GM10266 (cell line): ENCODE measurements at regions not wholly inside any gene's neighbourhood (a gene's known extent, or its start where the extent isn't known, plus 50 kb on each side); places are given as distances from the start of the nearest gene placed in this dataset.

ENCODE experiments used
- DNase-seq: peaks from one replicate; pipeline ENCODE4 v3.0.0; 2012; ENCODE audit errors: extremely low spot score
- TF ChIP-seq, protein P1 (sequence below): IDR thresholded peaks from 2 replicates; pipeline ENCODE4 v1.5.1; 2012; ENCODE audit warnings: mild to moderate bottlenecking, low read depth; ENCODE audit not compliant: control insufficient read depth, insufficient read depth; ENCODE audit errors: missing control alignments

DNA sequence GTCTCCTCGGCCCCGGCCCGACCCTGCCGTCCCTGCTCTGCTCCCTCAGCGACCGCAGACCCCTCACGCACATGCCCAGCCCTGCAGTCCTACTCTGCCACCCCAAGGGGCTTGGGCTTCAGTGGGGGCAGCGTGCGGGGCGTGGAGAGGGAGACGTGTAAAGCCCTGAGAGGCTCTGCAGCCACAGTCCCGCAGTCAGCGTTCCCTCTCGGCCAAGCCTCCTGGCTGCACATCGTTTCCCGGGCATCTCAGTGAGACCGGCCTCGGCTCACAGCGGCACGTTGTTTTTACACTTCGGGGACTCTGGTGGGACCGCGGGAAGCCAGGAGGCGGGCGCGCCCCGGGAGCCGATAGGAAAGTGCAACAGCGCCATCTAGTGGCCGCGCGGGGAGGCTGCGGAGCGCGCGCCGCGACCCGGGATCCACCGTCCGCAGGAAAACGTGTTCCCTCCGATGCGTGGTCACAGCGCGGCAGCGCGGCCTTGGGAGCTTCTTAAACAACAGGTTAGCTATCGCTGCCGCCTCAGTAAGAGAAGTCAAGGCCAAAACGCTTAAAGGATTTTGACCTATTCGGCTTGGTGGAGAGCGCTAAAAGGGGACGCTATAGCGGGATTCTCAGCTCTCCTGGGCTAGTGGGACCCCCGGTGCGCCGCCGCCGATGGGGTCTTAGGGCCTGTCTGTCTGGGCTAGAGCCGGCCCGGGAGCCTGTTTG, 226.8 kb upstream of the IGF1R start:
- TF ChIP-seq, protein P1, sequence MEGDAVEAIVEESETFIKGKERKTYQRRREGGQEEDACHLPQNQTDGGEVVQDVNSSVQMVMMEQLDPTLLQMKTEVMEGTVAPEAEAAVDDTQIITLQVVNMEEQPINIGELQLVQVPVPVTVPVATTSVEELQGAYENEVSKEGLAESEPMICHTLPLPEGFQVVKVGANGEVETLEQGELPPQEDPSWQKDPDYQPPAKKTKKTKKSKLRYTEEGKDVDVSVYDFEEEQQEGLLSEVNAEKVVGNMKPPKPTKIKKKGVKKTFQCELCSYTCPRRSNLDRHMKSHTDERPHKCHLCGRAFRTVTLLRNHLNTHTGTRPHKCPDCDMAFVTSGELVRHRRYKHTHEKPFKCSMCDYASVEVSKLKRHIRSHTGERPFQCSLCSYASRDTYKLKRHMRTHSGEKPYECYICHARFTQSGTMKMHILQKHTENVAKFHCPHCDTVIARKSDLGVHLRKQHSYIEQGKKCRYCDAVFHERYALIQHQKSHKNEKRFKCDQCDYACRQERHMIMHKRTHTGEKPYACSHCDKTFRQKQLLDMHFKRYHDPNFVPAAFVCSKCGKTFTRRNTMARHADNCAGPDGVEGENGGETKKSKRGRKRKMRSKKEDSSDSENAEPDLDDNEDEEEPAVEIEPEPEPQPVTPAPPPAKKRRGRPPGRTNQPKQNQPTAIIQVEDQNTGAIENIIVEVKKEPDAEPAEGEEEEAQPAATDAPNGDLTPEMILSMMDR = peak; percentile 95
- DNase-seq = peak; percentile 70

DNA sequence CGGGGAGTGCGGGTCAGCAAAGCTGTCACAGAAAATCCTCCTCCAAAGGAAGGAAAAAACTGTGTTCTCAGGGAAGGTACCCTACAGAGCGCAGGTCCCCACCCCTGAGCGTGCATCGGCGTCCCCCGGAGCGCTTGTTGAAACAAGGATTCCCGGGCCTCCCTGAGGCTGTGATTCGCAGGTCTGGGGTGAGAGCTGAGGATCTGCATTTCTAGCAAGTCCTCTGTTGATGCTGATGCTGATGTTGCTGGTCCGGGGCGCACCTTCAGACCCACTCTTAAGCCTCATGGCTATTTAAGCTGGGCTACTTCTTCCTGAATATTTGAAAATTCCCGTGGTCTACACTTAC, 226.2 kb upstream of the IGF1R start:
- DNase-seq = no peak
- TF ChIP-seq, protein P1 = no peak

DNA sequence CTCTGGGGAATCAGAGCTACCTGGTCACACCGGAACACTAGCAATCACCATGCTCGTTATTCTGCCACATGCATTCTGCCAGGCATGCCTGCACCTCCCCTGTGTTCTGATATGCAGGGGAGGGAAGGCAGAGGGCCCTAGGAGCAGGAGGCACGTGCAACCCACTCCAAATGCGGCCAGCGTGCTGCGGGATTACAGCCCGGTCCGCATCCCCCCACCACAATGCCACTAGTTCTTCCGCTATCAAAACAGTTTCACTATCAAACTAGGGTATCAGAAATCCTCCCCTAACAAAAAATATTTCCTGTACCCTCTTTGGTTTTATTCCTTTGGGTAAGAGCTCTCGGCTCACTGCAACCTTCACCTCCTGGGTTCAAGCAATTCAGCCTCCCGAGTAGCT, 223.2 kb upstream of the IGF1R start:
- TF ChIP-seq, protein P1 = no peak
- DNase-seq = no peak

DNA sequence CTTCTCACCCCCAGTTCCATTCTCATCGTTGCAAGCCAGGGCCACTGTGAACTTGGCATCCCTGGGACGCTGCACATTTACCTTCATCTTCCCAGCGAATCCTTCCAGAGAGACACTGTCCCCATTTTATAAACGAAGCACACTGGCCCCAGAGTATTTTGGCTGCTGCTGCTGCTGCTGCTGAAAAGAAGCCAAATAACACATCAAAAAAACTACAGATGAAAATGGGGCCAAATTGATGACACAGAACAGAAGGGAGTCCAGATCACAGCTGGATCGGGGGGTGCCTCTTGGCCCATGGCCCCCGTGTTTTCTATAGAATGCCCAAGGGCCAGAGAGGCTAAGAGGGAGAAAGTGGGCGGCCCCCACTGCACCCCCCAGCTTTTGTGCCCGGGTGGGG, 221.0 kb upstream of the IGF1R start:
- DNase-seq = no peak
- TF ChIP-seq, protein P1 = no peak

DNA sequence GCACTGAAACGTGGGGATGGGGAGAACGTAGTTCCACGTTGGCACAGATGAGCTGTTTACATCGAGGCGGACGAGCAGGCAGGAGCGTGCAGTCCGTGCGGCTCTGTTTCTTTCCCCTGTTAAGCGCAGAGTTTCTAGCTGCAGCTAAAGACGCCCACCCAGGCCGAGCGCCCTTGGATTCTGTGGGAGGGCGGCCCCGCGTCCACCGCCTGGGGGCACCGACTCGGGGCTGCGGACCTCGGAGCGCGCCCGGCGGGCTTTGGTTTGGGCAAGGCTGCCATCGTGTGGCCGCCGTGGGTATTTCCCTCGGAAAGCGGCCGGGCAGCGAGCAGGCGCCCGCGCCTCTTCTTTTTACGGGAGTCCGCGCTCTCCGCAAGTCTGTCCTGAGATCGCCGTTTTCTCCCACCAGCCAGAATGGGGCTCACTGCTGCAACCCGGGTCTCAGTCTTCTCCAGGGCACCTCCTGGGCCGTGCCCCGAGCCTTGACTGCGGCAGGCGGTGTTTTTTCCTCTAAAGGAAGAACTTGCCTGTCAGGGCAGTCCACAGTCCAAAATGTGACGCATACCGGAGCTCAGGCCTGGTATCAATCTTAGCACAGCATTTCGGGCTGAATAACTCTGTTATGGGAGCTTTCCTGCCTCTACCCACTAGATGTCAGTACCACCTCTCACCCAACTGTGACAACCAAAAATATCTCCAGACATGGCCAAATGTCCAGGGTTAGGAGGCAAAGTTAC, 219.9 kb upstream of the IGF1R start:
- DNase-seq = peak; percentile 79
- TF ChIP-seq, protein P1 = peak; percentile 77

DNA sequence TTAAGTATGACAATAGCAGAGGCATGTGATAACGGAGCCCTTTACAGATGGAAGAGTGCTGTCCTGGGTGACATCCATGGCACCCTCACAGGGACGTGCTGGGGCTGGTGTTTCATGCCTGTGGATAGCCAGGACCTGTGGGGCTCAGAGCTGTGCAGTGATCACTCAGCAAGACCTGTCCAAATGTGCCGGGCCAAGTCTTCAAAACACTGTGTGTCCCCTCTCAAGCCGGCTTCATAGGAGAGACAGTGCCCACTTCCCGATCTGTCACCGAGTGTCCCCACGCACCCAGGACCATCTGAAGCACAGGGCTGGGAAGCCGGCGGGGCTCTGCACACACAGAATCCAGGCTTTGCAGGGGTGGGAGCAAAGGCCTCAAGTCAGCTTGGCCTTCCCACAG, 217.2 kb upstream of the IGF1R start:
- no peak for DNase-seq
- TF ChIP-seq, protein P1 = no peak

DNA sequence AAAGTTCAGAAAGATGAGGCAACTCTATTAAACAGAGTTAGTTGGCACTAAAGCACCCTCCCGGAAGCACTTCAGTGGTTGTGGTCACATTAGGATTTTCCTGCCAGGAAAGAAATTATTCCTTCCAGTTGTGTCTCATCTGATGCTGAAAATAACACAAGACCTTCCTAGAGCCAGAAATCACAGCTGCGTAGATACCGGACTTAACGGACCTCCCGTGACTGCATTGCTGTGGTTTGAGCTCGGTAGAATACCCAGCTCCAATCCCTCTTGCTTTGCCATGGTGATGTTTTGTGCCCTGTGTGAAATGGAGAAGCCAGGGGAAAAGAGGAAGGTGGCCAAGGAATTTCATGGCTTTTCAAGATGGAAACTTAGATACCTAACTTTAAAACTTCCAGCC, 215.0 kb upstream of the IGF1R start:
- TF ChIP-seq, protein P1 = no peak
- DNase-seq = no peak
